PC-3 (cell line): ENCODE measurements at regions not wholly inside any gene's neighbourhood (a gene's known extent, or its start where the extent isn't known, plus 50 kb on each side); places are given as distances from the start of the nearest gene placed in this dataset.
A peak's percentile ranks its signal among the peaks of the same experiment; 100 is the strongest.

Experiments used
- ATAC-seq: fragments of 200-7000 bp; cut with Tn5 transposase; 2 replicates; pipeline ENCODE4 v1.9.1; 2020; ENCODE audit warnings: mild to moderate bottlenecking, moderate library complexity
- BruUV-seq: library from RNA; stranded (reverse); fragments of 400-500 nt; replicated peaks from 2 replicates; lab custom pipeline; 2021; lab: Mats Ljungman, UMichigan
- CTCF ChIA-PET: fragments of 300-600 bp; sonication (Branson Sonifier 250); formaldehyde crosslinking; loops from one replicate; lab custom pipeline; 2022; ENCODE audit warnings: antibody characterized with exemption; lab: Charles Lee
- POLR2A ChIA-PET: fragments of 300-600 bp; sonication (Branson Sonifier 250); formaldehyde crosslinking; loops from one replicate; lab custom pipeline; 2022; ENCODE audit warnings: antibody characterized with exemption; ENCODE audit not compliant: unreplicated experiment; lab: Charles Lee
- DNase-seq: peaks from one replicate; pipeline ENCODE4 v3.0.0-alpha.2; 2015
- H2AFZ ChIP-seq: fragments of 300-600 bp; sonication (generic); 2 replicates; pipeline ENCODE4 v1.6.0; 2016; ENCODE audit warnings: antibody characterized with exemption, low read length
- H3F3A ChIP-seq: fragments of 300-600 bp; sonication (generic); one replicate; pipeline ENCODE4 v1.6.0; 2017; ENCODE audit warnings: antibody characterized with exemption, low read length, control low read depth, mild to moderate bottlenecking; ENCODE audit not compliant: unreplicated experiment
- H3K27ac ChIP-seq: fragments of 300-600 bp; sonication (generic); 2 replicates; pipeline ENCODE4 v1.5.1; 2016; ENCODE audit warnings: mild to moderate bottlenecking, low read length
- H3K27me3 ChIP-seq: fragments of 300-600 bp; sonication (generic); 2 replicates; pipeline ENCODE4 v1.6.1; 2016; ENCODE audit warnings: low read length, mixed read lengths
- H3K36me3 ChIP-seq: fragments of 300-600 bp; sonication (generic); 2 replicates; pipeline ENCODE4 v1.6.1; 2016; ENCODE audit warnings: low read depth, mixed run types, low read length, mixed read lengths
- H3K4me1 ChIP-seq: fragments of 300-600 bp; sonication (generic); 2 replicates; pipeline ENCODE4 v1.5.1; 2016; ENCODE audit warnings: low read length; ENCODE audit not compliant: insufficient read depth
- H3K4me2 ChIP-seq: fragments of 300-600 bp; sonication (generic); 2 replicates; pipeline ENCODE4 v1.6.0; 2016; ENCODE audit warnings: low read length
- H3K4me3 ChIP-seq: fragments of 300-600 bp; sonication (generic); 2 replicates; pipeline ENCODE4 v1.5.1; 2016; ENCODE audit warnings: mild to moderate bottlenecking, low read length, mixed read lengths
- H3K79me2 ChIP-seq: fragments of 300-600 bp; sonication (generic); 2 replicates; pipeline ENCODE4 v1.6.1; 2017; ENCODE audit warnings: low read length, mixed read lengths
- H3K9ac ChIP-seq: fragments of 300-600 bp; sonication (generic); 2 replicates; pipeline ENCODE4 v1.6.0; 2016; ENCODE audit warnings: mild to moderate bottlenecking, low read length
- H3K9me2 ChIP-seq: fragments of 300-600 bp; sonication (generic); replicated peaks from 2 replicates; pipeline ENCODE4 v1.6.1; 2016; ENCODE audit warnings: mixed run types, low read length, mixed read lengths
- H3K9me3 ChIP-seq: fragments of 300-600 bp; sonication (generic); 2 replicates; pipeline ENCODE4 v1.6.1; 2016; ENCODE audit warnings: low read length, mixed read lengths
- H4K20me1 ChIP-seq: fragments of 300-600 bp; sonication (generic); 2 replicates; pipeline ENCODE4 v1.6.1; 2016; ENCODE audit warnings: low read length, mixed read lengths
- CTCF ChIP-seq: fragments of 300-600 bp; sonication (generic); conservative IDR thresholded peaks from 2 replicates; pipeline ENCODE4 v1.5.1; 2017; ENCODE audit warnings: antibody characterized with exemption, low read depth, mild to moderate bottlenecking, low read length
- EZH2 ChIP-seq: fragments of 300-600 bp; sonication (generic); IDR thresholded peaks from one replicate; pipeline ENCODE4 v1.6.1; 2017; ENCODE audit warnings: antibody characterized with exemption, mild to moderate bottlenecking, low read length; ENCODE audit not compliant: unreplicated experiment
- EZH2phosphoT487 ChIP-seq: fragments of 300-600 bp; sonication (generic); IDR thresholded peaks from 2 replicates; pipeline ENCODE4 v1.6.1; 2018; ENCODE audit warnings: mild to moderate bottlenecking, antibody characterized with exemption, low read length, borderline replicate concordance
- intact Hi-C: fragments of 100-400 bp; cut with micrococcal nuclease; formaldehyde crosslinking; loops from 2 replicates; pipeline ENCODE4 v1.9.0; 2023

DNA sequence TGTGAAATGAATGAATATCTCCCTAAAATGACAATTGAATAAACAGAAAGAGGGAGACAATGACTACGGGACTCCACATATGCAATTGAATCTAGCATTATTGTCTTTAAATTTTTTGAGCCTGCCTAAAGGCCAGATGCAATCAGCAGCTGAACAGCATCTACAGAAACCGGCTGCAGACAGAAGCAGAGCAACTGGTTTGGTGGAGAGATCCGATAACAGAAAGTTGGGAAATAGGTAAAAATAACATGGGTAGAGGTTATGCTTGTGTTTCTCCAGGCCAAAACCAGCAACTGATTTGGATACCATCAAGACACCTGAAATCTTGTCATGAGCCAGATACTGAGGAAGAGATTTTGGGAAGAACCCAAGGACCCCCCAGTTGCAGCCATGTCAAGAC is 146.6 kb downstream of the ZNF33B start:
- DNase-seq (no peak), ATAC-seq (no peak)

DNA sequence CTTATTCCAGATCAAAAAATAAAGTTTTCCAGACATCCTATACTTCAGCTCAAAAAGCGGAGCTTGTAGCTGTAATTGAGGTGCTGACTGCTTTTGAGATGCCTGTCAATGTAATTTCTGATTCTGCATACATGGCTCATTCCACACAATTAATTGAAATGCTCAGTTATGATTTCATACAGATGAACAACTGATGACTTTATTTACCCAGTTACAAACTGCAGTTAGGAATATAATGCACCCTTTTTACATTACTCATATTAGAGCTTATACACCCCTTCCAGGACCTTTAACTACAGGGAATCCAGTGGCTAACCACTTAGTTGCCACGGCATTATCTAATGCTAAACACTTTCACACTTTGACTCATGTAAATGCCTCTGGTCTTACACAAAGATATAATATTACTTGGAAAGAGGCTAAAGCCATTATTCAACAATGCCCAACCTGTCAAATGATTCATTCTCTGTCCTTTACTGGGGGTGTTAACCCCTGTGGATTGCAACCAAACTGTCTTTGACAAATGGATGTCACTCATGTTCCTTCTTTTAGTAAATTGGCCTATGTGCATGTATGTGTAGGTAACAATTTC is 147.3 kb downstream of the ZNF33B start:
- H3K9ac ChIP-seq = no peak overlapping the region
- intact Hi-C loops = no loop called here
- H4K20me1 ChIP-seq = no peaks in the 10 kb centered on the region
- no peaks in the 10 kb centered on the region for H3K4me1 ChIP-seq
- H3K36me3 ChIP-seq = peaks cover 29% of the 10 kb centered on the region; the same call in 1 of the 2 replicates
- H3K27me3 ChIP-seq = no peaks in the 10 kb centered on the region
- H3K4me3 ChIP-seq = no peak overlapping the region
- DNase-seq (peak; percentile 4), ATAC-seq (no peak)
- ChIA-PET CTCF (no interaction called here), POLR2A (no interaction called here)
- no peak overlapping the region for H2AFZ ChIP-seq
- TF ChIP-seq EZH2phosphoT487 (no peak), CTCF (no peak), EZH2 (no peak)
- no peak overlapping the region for H3K27ac ChIP-seq
- no peaks in the 10 kb centered on the region for H3K9me3 ChIP-seq
- H3F3A ChIP-seq = no peaks in the 10 kb centered on the region
- no TSS peak for BruUV-seq
- no peaks in the 10 kb centered on the region for H3K79me2 ChIP-seq
- no peak overlapping the region for H3K4me2 ChIP-seq
- H3K9me2 ChIP-seq = no peaks in the 10 kb centered on the region

More for the DNA sequence above, 146.6 kb downstream of the ZNF33B start:
- no peaks in the 10 kb centered on the region for H3K9me3 ChIP-seq
- H3K9ac ChIP-seq = no peak overlapping the region
- H3K27me3 ChIP-seq = no peaks in the 10 kb centered on the region
- TF ChIP-seq EZH2phosphoT487 (no peak), CTCF (no peak), EZH2 (no peak)
- POLR2A ChIA-PET = no interaction called here
- no peak overlapping the region for H3K27ac ChIP-seq
- H2AFZ ChIP-seq = no peak overlapping the region
- BruUV-seq = no TSS peak
- peaks cover 28% of the 10 kb centered on the region; the same call in 1 of the 2 replicates for H3K36me3 ChIP-seq
- CTCF ChIA-PET = no interaction called here
- H3K9me2 ChIP-seq = no peaks in the 10 kb centered on the region
- no peaks in the 10 kb centered on the region for H3K79me2 ChIP-seq
- no peak overlapping the region for H3K4me3 ChIP-seq
- no peaks in the 10 kb centered on the region for H3F3A ChIP-seq
- H3K4me2 ChIP-seq = no peak overlapping the region
- no peaks in the 10 kb centered on the region for H4K20me1 ChIP-seq
- intact Hi-C loops = no loop called here
- no peaks in the 10 kb centered on the region for H3K4me1 ChIP-seq

DNA sequence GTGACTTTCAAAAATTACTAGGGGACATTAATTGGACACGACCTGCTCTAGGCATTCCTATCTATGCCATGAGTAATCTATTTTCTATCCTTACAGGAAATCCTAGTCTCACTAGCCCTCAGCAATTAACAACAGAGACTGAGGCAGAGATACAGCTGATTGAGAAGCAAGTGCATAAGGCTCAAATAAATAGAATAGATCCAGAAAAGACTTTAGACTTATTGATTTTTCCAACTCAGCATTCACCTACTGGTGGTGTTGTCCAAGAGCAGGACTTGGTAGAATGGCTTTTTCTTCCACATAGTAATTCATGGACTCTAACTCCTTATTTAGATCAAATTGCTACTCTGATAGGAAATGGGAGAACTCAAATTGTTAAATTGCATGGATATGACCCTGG is 148.0 kb downstream of the ZNF33B start:
- no peak for DNase-seq
- H3K4me1 ChIP-seq = no peaks in the 10 kb centered on the region
- no peaks in the 10 kb centered on the region for H3F3A ChIP-seq
- no peak overlapping the region for H3K27ac ChIP-seq
- TF ChIP-seq EZH2 (no peak), EZH2phosphoT487 (no peak), CTCF (no peak)
- peaks cover 29% of the 10 kb centered on the region; the same call in 1 of the 2 replicates for H3K36me3 ChIP-seq
- H4K20me1 ChIP-seq = 0 out of 2 replicates have a peak, but pooled peaks cover 3% of the 10 kb centered on the region
- H3K79me2 ChIP-seq = no peaks in the 10 kb centered on the region
- no peak overlapping the region for H2AFZ ChIP-seq
- H3K4me3 ChIP-seq = no peak overlapping the region
- H3K9me3 ChIP-seq = no peaks in the 10 kb centered on the region
- H3K4me2 ChIP-seq = no peak overlapping the region
- ChIA-PET POLR2A (no interaction called here), CTCF (no interaction called here)
- H3K9me2 ChIP-seq = no peaks in the 10 kb centered on the region
- intact Hi-C loops = no loop called here
- no peak overlapping the region for H3K9ac ChIP-seq
- BruUV-seq = no TSS peak
- no peak for ATAC-seq
- no peaks in the 10 kb centered on the region for H3K27me3 ChIP-seq
